ENCODE measurements at regions not wholly inside any gene's neighbourhood (a gene's known extent, or its start where the extent isn't known, plus 50 kb on each side); places are given as distances from the start of the nearest gene placed in this dataset.

DNA sequence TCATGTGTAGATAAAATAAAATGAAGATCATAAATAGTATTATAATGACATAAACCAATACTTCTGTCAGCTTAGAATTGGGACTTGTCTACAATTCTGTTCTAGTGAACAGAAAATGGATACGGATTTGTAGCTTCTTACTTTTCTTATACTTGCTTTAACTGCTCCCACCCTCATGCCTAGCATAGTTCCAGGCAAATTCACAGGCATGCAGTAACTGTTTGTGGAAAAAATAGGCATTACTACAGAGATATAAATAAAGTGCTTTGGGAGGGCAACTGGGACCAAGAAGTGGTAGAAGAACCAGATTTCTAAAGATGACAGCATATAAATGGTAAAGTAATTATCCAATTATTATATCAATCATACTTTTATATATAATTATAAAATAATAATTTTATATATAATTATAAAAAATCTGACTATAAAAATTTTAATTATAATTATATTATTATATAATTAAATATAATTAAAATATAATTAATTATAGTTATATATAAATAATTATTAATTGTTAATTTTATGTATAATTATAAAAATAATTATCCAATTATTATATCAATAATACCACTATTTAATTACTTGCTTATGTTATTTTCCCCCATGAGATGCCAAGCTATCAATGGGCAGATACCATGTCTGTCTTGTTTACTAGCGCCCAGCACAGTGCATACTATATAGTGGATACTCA lies 144.1 kb downstream of the NOC3L start:
- TF ChIP-seq, protein P1, sequence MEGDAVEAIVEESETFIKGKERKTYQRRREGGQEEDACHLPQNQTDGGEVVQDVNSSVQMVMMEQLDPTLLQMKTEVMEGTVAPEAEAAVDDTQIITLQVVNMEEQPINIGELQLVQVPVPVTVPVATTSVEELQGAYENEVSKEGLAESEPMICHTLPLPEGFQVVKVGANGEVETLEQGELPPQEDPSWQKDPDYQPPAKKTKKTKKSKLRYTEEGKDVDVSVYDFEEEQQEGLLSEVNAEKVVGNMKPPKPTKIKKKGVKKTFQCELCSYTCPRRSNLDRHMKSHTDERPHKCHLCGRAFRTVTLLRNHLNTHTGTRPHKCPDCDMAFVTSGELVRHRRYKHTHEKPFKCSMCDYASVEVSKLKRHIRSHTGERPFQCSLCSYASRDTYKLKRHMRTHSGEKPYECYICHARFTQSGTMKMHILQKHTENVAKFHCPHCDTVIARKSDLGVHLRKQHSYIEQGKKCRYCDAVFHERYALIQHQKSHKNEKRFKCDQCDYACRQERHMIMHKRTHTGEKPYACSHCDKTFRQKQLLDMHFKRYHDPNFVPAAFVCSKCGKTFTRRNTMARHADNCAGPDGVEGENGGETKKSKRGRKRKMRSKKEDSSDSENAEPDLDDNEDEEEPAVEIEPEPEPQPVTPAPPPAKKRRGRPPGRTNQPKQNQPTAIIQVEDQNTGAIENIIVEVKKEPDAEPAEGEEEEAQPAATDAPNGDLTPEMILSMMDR (IDR thresholded peaks at IDR 0.05), result no peak
- TF ChIP-seq POLR2A (IDR thresholded peaks at IDR 0.05), result no peak

Measured in right lobe of liver (tissue), 4 donors.